GM21723 (cell line): ENCODE measurements at regions not wholly inside any gene's neighbourhood (a gene's known extent, or its start where the extent isn't known, plus 50 kb on each side); places are given as distances from the start of the nearest gene placed in this dataset.

Experiments used
- ATAC-seq: cut with Tn5 transposase; IDR thresholded peaks from one replicate; pipeline ENCODE4 v1.9.1; 2021; ENCODE audit warnings: mild to moderate bottlenecking, moderate library complexity; ENCODE audit not compliant: unreplicated experiment

GRCh38 chr11:15534266-15534665, 419.5 kb downstream of the INSC start:
- ATAC-seq = no peak

- no peak for ATAC-seq
Observed at GRCh38 chr11:15535414-15535813, 420.7 kb downstream of the INSC start.

GRCh38 chr11:15536438-15536837, 421.7 kb downstream of the INSC start:
- no peak for ATAC-seq

DNA sequence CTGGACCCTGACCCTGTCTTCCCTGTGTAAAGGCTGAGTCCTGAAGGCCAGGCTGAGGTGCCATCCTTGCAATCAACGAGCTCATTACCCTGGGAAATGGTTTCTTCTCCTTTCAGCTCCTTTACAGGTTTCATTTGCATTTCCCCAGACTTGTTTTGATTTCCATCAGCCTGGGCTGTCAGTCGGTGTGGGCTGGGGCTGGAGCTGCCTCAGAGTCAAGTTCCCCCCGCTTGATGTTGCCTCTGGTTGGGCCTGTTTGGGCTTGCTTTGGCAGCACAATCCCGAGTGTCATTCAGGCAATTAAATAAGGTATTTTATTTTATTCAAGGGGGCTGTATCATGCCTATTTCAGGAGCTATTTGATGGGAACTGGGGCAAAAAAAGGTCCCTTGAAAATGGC, 424.9 kb downstream of the INSC start:
- no peak for ATAC-seq

DNA sequence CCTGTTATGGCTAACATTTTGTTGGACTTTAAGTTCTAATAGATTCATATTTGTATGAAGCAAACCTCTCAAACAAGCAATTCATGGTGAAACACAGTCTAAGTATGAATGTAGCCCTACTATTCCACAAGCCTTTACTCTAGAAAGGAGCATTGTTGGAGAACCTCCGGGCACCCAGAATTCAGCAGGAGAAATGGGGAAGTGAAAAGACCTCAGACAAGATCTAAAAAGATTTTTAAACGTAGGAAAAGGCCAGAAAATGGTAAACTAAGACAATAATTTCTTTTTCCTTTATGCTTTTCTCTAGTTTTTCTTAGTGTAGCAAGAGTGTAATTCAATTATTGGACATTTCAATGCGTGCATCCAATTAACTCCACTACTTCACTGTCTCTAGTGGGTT, 426.4 kb downstream of the INSC start:
- ATAC-seq = no peak

DNA sequence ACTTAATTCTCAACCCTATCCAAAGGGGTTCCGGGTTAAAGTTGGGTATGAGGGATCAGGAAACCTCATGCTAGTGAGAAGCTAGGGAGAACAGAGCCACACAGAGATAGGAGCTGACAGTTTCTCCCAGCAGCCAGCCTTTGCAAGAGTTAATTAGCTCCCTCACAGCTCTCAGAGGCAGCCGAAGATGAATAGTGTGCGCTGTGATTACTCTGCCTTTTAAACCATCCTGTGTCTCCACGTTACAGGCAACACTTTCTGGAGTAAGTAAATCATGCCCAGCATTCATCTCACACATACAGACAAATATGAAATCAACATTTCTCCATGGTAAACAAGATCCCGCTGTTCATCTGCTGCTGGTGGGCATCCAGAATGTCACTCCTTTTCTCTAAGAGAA, 429.6 kb downstream of the INSC start:
- no peak for ATAC-seq

DNA sequence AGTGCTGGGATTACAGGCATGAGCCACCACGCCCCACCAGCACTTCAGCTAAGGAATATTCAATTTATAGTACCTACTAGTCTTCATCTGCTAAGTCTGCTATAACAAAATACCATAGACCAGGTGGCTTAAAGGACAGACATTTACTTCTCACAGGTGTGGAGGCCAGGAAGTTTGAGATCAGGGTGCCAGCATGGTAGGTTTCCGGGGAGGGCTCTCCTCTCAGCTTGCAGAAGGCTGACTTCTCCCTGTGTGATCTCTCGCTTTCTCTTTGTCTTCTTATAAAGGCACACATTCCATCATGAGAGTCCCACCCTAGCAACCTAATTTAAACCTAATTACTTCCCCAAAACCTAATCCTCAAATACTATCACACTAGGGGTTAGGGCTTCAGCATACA, 433.0 kb downstream of the INSC start:
- ATAC-seq = no peak

DNA sequence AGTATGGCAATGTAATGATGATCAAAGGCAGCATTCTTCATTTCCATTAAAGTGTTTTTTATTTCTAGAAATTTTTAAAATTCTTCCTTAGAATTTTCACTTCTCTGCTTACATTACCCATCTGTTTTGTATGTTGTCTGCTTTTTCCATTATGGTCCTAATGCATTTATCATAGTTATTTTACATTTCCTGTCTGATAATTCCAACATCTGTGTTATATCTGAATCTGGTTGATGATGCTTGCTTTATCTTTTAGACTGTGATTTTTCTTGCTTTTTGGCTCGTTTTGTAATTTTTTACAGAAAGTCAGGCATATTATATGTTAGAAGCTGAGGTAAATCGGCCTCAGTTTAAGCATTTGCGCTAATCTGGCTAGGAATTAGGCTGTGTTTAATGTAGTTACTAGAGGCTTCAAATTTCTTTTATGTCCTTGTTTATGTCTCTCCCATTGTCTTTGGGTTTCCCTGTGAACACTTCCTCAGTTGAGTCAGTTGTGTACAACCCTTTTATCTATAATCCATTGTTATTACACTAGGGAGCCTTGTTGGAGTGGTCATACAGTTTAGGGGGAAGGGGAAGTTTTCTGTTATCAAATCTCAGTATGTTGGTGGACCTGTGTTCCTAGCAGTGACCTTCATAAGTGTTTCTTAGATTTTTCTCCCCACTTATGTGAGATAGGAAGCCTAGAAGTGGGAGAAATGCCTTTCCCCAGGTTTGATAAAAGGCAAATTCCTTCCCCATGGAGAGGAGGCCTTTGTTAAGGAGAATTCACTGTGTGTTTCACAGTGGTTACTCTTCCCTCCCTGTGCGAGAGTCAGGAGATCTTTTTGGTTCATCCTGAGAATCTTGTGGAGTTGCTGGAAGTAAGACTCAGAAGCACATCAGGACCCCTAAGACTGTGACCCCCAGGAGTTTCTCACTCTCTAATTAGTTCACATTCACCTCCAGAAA, 437.5 kb downstream of the INSC start:
- no peak for ATAC-seq

DNA sequence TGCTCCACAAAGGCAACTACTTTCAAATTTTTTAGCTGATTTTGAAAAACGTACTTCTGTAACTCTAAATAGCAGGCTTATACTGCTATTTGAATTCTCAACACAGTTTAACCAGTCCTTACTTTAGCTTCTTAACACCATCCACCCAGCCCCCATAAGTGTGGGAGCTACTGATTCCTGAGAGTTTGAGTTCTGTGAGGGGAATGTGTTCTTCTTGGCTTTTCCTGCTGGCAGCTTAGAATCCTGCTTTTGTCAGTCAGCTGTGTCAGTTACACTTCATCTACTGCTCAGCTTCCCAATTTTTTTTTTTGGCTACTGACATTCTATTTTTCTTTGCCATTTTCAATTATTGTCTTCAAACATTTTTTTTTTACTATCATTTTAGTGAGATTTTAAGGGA, 440.4 kb downstream of the INSC start:
- no peak for ATAC-seq

DNA sequence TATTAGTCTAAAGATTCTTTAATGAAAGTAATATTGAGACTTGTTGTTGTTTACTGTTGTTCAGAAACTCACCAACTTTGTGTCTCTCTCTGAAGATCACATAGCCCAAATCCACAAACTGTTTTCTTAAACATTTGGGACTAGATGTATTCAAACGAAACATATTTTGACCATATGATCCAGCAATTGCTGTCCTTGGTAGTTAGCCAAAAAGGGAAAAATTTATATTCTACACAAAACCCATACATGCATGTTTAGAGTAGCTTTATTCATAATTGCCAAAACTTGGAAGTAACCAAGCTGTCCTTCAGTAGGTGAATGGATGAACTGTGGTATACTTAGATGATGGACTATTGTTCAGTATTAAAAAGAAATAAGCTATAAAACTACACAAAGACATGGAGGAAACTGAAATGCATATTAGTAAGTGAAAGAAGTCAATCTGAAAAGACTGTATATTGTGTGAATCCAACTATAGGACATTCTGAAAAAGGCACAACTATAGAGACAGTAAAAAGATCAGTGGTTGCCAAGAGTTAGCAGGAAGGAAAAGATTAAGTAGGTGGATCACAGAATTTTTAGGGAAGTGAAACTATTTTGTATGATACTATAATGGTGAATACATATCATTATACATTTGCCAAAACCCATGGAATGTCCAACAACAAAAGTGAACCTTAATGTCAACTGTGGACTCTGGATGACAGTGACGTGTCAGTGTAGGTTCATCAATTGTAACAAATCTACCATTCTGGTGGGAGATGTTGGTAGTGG, 442.9 kb downstream of the INSC start:
- no peak for ATAC-seq

DNA sequence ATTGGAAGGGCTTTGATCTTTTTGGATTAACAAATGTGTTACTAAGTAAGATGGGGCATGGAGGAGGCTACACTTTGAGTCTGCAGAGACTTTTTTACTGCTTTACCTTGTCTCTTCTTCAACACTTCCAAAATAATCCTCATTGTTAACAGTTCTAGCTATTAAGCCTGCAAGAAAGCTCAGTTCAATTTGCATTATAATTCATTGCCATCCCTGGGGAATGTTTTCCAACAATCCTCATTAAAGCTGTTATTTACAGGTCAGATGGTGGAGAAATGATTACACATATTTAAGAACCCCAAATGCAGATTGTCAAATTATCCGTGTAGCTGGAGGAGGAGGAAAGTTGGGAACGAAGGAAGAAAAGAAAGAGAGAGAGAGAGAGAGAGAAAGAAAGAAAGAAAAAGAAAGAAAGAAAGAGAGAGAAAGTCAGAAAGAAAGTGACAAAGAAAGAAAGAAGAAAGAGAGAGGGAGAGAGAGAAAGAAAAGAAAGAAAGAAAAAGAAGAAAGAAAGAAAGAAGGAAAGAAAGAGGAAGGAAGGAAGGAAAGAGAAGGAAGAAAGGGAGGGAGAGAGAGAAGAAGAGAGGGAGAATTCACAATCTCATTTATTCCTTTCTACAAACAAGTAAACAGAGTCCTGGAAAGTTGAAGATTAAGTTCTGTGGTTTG, 443.9 kb downstream of the INSC start:
- ATAC-seq = no peak

DNA sequence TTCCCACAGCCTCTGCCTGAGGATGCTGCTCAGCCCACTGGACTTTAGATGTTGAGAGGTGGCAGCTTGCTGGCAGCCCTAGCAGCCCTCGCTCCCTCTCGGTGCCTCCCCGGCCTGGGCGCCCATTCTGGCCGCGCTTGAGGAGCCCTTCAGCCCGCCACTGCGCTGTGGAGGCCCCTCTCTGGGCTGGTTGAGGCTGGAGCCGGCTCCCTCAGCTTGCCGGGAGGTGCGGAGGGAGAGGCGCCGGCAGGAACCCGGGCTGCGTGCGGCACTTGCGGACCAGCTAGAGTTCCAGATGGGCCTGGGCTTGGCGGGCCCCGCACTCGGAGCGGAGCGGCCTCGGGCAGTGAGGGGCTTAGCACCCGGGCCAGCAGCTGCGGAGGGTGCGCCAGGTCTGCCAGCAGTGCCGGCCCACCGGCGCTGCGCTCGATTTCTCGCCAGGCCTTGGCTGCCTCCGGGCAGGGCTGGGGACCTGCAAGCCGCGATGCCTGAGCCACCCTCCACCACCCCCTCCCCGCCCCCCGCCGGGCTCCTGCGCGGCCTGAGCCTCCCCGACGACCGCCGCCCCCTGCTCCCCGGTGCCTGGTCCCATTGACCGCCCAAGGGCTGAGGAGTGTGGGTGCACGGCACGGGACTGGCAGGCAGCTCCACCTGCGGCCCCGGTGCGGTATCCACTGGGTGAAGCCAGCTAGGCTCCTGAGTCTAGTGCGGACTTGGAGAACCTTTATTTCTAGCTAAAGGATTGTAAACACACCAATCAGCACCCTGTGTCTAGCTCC, 446.2 kb downstream of the INSC start:
- ATAC-seq = no peak

DNA sequence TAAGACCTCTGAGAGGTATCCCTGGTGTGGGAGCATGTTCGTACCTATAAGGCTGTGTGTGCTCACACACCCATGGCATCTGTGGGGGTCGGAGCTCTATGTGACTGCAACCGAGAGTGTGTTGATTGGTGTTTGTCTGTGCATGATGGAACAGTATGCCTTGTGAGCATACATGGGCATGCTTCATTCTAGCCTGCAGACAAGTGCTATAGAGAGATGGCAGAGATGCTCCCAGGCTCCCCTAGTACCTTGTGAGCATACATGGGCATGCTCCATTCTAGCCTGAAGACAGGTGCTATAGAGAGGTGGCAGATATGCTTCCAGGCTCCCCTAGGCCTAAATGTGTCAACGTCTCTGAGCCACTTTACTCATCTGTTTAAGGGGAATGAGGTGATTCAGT, 447.5 kb downstream of the INSC start:
- no peak for ATAC-seq

DNA sequence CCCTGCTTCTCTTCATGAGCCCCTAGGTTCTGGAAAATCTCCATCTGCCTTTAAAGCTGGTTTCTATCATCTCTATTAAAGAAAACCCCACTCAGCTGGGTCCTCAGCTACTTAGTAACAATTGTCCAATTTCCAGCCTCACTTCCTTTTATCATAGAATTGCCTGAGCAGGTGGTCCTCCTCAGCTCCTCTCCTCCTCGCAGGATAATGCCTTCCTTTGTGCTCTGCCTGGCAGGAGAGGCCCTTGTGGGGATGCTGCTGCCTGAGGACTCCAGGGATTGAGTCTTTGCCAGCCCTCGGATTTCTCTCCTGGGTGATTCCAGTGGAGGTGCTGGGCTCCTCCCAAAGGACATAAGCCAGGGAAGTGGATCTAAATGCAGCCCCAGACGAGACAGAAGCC, 448.3 kb downstream of the INSC start:
- no peak for ATAC-seq

- no peak for ATAC-seq
Observed at GRCh38 chr11:15565880-15566279, 451.2 kb downstream of the INSC start.

DNA sequence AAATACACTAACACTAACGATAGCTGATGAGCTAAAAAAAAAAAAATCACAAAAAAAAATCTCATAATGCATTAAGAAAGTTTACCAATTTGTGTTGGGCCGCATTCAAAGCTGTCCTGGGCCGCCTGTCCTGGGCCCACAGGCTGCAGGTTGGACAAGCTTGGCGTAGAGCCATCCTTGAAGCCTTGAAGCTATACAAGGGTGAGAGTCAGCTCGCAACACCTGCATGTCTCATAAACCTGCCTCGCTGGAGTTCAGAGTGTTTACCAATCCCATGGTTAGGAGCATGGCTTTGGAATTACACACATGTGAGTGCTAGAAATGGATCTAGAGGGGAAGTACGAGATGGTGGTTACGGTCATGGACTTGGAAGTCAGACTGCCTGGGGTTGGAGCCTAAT, 453.7 kb downstream of the INSC start:
- ATAC-seq = no peak

DNA sequence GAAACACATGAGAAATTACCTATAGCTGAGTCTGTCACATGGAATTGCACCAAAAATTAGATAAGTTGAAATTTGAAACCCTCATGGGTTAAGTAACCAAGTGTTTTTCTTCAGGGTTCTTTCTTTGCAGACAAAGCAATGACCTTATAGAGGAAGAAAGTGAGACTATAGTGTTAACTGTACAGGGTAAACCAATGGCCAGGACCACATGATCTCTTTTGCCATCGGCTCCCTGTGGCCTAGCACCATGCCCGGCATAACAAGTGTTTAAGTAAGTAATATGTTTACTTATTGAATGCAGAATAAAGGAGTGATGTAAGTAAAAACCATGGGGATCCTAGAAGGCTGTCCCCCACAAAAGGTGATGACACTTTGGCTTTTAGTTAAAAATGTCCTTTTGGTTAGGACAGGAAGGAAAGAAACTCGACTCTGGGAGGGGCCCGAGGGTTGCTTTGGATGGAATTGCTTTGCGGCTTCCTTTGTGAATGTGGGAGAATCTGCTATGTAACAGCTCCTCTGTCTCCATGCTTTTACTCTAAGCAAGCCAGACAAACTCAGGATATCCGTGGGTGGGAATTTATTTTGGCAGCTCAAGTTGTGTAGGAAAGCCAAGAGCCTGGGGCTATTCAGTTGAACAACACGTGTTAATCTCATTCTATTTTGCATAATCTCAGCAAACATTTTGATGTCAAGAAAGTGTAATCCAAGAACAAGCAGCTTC, 454.7 kb downstream of the INSC start:
- no peak for ATAC-seq

DNA sequence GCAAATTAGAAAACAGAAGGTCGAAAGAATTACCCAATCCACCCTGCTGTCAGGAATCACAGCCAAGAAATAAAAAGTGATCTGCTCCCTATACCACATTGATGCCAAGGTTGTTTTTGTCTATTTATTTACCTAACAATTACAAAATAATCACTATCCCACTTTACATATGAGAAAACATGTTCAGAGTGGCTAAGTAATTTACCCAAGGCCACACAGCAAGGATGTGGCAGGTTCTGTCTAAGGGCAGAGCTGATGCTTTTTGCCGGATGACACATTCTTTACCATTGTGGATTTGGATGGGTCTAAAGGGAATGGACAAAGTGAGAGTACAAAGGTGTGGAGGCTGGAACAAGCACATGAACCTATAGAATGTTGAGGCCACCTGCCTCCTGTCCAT, 460.7 kb downstream of the INSC start:
- no peak for ATAC-seq

DNA sequence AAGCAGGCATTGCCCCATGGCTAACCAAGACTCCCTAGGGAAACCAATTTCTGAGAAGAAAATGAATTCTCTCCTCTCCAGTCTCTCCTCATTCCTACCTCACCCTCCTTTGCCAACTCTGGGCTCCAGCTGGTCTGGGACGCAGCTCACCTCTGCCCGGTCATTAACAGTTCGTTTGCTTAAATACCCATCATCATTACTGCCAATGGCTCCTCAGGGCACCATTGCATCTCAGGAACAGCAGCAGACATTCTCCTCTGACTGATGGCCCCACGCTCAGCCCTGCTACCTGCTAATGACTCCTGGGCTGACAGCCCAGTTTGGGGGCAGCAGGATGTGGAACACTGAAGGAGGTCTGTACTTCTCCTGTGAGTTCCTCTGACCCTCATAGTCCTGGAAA, 462.0 kb downstream of the INSC start:
- ATAC-seq = no peak

DNA sequence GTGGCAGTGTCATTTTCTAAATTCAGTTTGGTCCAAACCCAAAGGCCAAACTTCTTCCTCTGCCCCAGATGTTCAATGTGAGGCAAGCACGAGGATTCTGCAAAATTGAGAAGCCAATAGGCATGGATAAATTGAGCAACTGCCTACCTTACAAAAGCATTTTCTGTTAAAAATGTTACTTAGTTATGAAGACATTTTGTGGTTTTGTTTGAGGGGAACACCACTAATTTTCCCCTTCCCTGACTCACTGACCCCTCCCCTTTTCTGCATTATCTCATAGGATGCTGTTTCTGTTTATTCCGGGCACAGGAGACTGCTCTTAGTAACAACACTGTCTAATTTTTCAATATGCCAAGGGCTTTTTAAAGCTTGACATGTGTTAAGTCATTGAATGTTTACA, 462.8 kb downstream of the INSC start:
- no peak for ATAC-seq
